ENCODE measurements at regions not wholly inside any gene's neighbourhood (a gene's known extent, or its start where the extent isn't known, plus 50 kb on each side); places are given as distances from the start of the nearest gene placed in this dataset.

- no peak for TF ChIP-seq SP1 (IDR thresholded peaks at IDR 0.05)
- TF ChIP-seq L3MBTL2 (conservative IDR thresholded peaks at IDR 0.05) = no peak
- TF ChIP-seq TARDBP (IDR thresholded peaks at IDR 0.05) = no peak
- TF ChIP-seq ELF4 (IDR thresholded peaks at IDR 0.05) = no peak
These were observed 139.5 kb upstream of the SYT1 start for GRCh38 chr12:78725033-78725432.

All from HEK293T (cell line).